Astrocyte (in vitro differentiated cells and primary cell): ENCODE measurements at regions not wholly inside any gene's neighbourhood (a gene's known extent, or its start where the extent isn't known, plus 50 kb on each side); places are given as distances from the start of the nearest gene placed in this dataset.
A peak's percentile ranks its signal among the peaks of the same experiment; 100 is the strongest.

Source experiments
- DNase-seq: peaks from one replicate; pipeline ENCODE4 v3.0.0-alpha.2; 2010; ENCODE audit warnings: low read depth
- FAIRE-seq: peaks from 2 replicates; lab custom pipeline; 2011; peaks lifted over from hg19 to GRCh38; lab: Jason Lieb, UNC
- H2AFZ ChIP-seq: 2 replicates; pipeline ENCODE4 v1.6.0; 2012; ENCODE audit warnings: low read depth, low read length, inconsistent platforms
- H3K27ac ChIP-seq: 2 replicates; pipeline ENCODE4 v1.5.1; 2011; ENCODE audit warnings: low read depth, low read length, inconsistent platforms
- H3K27me3 ChIP-seq: 2 replicates; pipeline ENCODE4 v1.6.0; 2011; ENCODE audit warnings: low read length, inconsistent platforms; ENCODE audit not compliant: insufficient read depth
- H3K36me3 ChIP-seq: 2 replicates; pipeline ENCODE4 v1.5.1; 2011; ENCODE audit warnings: low read length, inconsistent platforms; ENCODE audit not compliant: insufficient read depth
- H3K4me1 ChIP-seq: 2 replicates; pipeline ENCODE4 v1.5.1; 2011; ENCODE audit warnings: low read length, inconsistent platforms; ENCODE audit not compliant: insufficient read depth
- H3K4me2 ChIP-seq: 2 replicates; pipeline ENCODE4 v1.6.0; 2012; ENCODE audit warnings: low read length, inconsistent platforms
- H3K4me3 ChIP-seq: 2 replicates; pipeline ENCODE4 v1.5.1; 2011; ENCODE audit warnings: low read depth, mild to moderate bottlenecking, low read length, inconsistent platforms; ENCODE audit not compliant: insufficient read depth
- H3K79me2 ChIP-seq: 2 replicates; pipeline ENCODE4 v1.6.0; 2012; ENCODE audit warnings: mild to moderate bottlenecking, low read length, inconsistent platforms; ENCODE audit not compliant: insufficient read depth
- H3K9ac ChIP-seq: 2 replicates; pipeline ENCODE4 v1.6.0; 2012; ENCODE audit warnings: mild to moderate bottlenecking, low read length, inconsistent platforms
- H3K9me3 ChIP-seq: 2 replicates; pipeline ENCODE4 v1.5.1; 2012; ENCODE audit warnings: low read depth, mild to moderate bottlenecking, low read length, inconsistent platforms; ENCODE audit not compliant: insufficient read depth
- H4K20me1 ChIP-seq: 2 replicates; pipeline ENCODE4 v1.6.0; 2012; ENCODE audit warnings: low read length, inconsistent platforms; ENCODE audit not compliant: insufficient read depth
- H3K27ac Mint-ChIP-seq: one replicate; pipeline ENCODE4 v1.8.0; 2021; ENCODE audit warnings: mild to moderate bottlenecking, mixed read lengths; ENCODE audit not compliant: unreplicated experiment
- H3K27me3 Mint-ChIP-seq: one replicate; pipeline ENCODE4 v1.8.0; 2021; ENCODE audit warnings: low read depth, mixed read lengths; ENCODE audit not compliant: unreplicated experiment
- H3K36me3 Mint-ChIP-seq: one replicate; pipeline ENCODE4 v1.8.0; 2021; ENCODE audit warnings: low read depth, mixed read lengths; ENCODE audit not compliant: unreplicated experiment
- H3K4me1 Mint-ChIP-seq: one replicate; pipeline ENCODE4 v1.8.0; 2021; ENCODE audit warnings: low read depth, mixed read lengths; ENCODE audit not compliant: unreplicated experiment
- H3K4me3 Mint-ChIP-seq: one replicate; pipeline ENCODE4 v1.8.0; 2021; ENCODE audit warnings: mild to moderate bottlenecking, moderate library complexity, mixed read lengths; ENCODE audit not compliant: unreplicated experiment
- H3K9me3 Mint-ChIP-seq: one replicate; pipeline ENCODE4 v1.8.0; 2021; ENCODE audit warnings: mild to moderate bottlenecking, mixed read lengths; ENCODE audit not compliant: unreplicated experiment
- EZH2 ChIP-seq: IDR thresholded peaks from 2 replicates; pipeline ENCODE4 v1.6.1; 2012; ENCODE audit warnings: mild to moderate bottlenecking, low read length, inconsistent platforms; ENCODE audit not compliant: insufficient read depth
- TF ChIP-seq, protein P1 (sequence below): IDR thresholded peaks from 2 replicates; pipeline ENCODE4 v1.5.1; 2011; ENCODE audit warnings: low read depth, mild to moderate bottlenecking, inconsistent platforms, low read length, moderate library complexity; ENCODE audit not compliant: insufficient read depth

DNA sequence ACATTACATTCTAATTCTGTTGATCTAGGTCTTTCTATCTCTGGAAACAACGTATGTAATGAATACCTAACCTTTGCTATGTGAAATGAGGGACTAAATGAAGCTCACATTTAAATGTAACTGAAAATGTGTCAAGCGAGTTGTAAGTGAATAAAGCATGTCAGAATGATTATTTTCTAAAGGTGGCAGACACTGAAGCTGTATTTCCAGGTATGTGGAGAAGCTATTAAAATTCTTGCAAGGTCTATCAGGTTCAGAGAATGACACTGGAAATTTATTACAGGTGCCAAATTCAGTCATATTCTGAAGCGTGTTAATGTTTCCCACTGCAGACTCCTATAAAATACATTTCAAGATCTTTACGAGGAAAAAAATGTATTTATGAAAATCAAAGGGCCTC, 641.4 kb downstream of the RPS29 start:
- peaks cover 4% of the 10 kb centered on the region for H3K4me1 Mint-ChIP-seq
- Histone ChIP-seq H3K27me3 (no peaks in the 10 kb centered on the region), H2AFZ (no peak overlapping the region), H3K36me3 (no peaks in the 10 kb centered on the region), H3K4me1 (no peaks in the 10 kb centered on the region), H3K4me2 (no peak overlapping the region), H3K79me2 (no peaks in the 10 kb centered on the region), H4K20me1 (no peaks in the 10 kb centered on the region), H3K4me3 (no peak overlapping the region), H3K9me3 (no peaks in the 10 kb centered on the region), H3K9ac (no peak overlapping the region), H3K27ac (no peak overlapping the region)
- TF ChIP-seq, protein P1, sequence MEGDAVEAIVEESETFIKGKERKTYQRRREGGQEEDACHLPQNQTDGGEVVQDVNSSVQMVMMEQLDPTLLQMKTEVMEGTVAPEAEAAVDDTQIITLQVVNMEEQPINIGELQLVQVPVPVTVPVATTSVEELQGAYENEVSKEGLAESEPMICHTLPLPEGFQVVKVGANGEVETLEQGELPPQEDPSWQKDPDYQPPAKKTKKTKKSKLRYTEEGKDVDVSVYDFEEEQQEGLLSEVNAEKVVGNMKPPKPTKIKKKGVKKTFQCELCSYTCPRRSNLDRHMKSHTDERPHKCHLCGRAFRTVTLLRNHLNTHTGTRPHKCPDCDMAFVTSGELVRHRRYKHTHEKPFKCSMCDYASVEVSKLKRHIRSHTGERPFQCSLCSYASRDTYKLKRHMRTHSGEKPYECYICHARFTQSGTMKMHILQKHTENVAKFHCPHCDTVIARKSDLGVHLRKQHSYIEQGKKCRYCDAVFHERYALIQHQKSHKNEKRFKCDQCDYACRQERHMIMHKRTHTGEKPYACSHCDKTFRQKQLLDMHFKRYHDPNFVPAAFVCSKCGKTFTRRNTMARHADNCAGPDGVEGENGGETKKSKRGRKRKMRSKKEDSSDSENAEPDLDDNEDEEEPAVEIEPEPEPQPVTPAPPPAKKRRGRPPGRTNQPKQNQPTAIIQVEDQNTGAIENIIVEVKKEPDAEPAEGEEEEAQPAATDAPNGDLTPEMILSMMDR, result no peak
- TF ChIP-seq EZH2, result no peak
- H3K27me3 Mint-ChIP-seq, result peaks cover 6% of the 10 kb centered on the region
- no peak overlapping the region for H3K4me3 Mint-ChIP-seq
- no peaks in the 10 kb centered on the region for H3K36me3 Mint-ChIP-seq
- H3K27ac Mint-ChIP-seq, result no peak overlapping the region
- DNase-seq (no peak), FAIRE-seq (no peak)
- H3K9me3 Mint-ChIP-seq, result no peaks in the 10 kb centered on the region

- FAIRE-seq (no peak), DNase-seq (peak; percentile 11)
- no peak for TF ChIP-seq EZH2
- TF ChIP-seq, protein P1, result no peak
- H3K9me3 ChIP-seq, result no peaks in the 10 kb centered on the region
- no peaks in the 10 kb centered on the region for H3K36me3 ChIP-seq
- Mint-ChIP-seq H3K9me3 (no peaks in the 10 kb centered on the region), H3K4me3 (no peak overlapping the region), H3K27me3 (peaks cover 6% of the 10 kb centered on the region), H3K36me3 (no peaks in the 10 kb centered on the region), H3K27ac (no peak overlapping the region), H3K4me1 (peaks cover 4% of the 10 kb centered on the region)
- no peak overlapping the region for H2AFZ ChIP-seq
- no peak overlapping the region for H3K9ac ChIP-seq
- H3K4me3 ChIP-seq, result no peak overlapping the region
- no peaks in the 10 kb centered on the region for H3K79me2 ChIP-seq
- H4K20me1 ChIP-seq, result no peaks in the 10 kb centered on the region
- no peaks in the 10 kb centered on the region for H3K27me3 ChIP-seq
- H3K4me1 ChIP-seq, result no peaks in the 10 kb centered on the region
- no peak overlapping the region for H3K27ac ChIP-seq
- no peak overlapping the region for H3K4me2 ChIP-seq
These were observed 642.3 kb downstream of the RPS29 start for GRCh38 chr14:48943913-48944312.

DNA sequence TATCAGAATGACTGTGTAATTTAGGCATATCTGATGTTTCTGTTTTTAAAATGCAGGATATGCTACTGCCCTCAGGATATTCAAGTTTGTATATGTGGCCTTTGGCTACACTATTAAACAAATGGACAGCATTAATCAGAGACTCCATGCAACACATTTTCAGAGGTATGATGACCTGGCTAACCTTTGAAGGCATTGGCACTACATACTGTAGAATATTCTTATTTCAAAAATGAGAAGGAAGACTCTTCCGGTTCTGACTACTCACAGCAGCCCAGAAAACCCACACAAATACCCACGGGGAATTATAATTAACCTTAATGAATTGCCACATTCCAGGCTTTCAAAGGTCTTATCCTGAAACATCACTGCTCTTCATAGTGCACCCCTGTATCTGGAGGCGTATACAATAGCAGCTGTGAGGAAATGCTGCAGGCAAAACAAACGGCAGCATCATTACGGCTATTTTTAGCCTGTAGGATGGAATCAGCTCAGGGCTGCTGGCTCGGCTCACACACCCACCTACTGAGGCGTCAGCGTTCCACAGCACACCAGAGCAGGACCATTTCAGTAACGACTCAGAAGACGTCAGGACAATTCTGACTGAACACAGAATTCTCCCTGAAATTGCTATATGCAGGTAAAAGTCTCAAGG, 648.5 kb downstream of the RPS29 start:
- no peak overlapping the region for H3K4me3 Mint-ChIP-seq
- Histone ChIP-seq H3K4me3 (no peak overlapping the region), H3K36me3 (no peaks in the 10 kb centered on the region), H3K9ac (peak overlapping the region; percentile 57), H3K9me3 (no peaks in the 10 kb centered on the region), H2AFZ (peak overlapping the region; percentile 77), H3K4me1 (peaks cover 16% of the 10 kb centered on the region), H4K20me1 (no peaks in the 10 kb centered on the region), H3K27ac (peak overlapping the region; percentile 75), H3K4me2 (peak overlapping the region; percentile 63), H3K79me2 (no peaks in the 10 kb centered on the region), H3K27me3 (no peaks in the 10 kb centered on the region)
- peak; percentile 64 for DNase-seq
- no peak for FAIRE-seq
- peak overlapping the region; percentile 75 for H3K27ac Mint-ChIP-seq
- no peaks in the 10 kb centered on the region for H3K36me3 Mint-ChIP-seq
- TF ChIP-seq, protein P1, result no peak
- TF ChIP-seq EZH2, result no peak
- no peaks in the 10 kb centered on the region for H3K27me3 Mint-ChIP-seq
- no peaks in the 10 kb centered on the region for H3K9me3 Mint-ChIP-seq
- H3K4me1 Mint-ChIP-seq, result peaks cover 14% of the 10 kb centered on the region
